ENCODE measurements at regions not wholly inside any gene's neighbourhood (a gene's known extent, or its start where the extent isn't known, plus 50 kb on each side); places are given as distances from the start of the nearest gene placed in this dataset.

GRCh38 chr4:146124023-146124680 lies 51.4 kb upstream of the LSM6 start:
- peak; percentile 62 for FAIRE-seq
- TF ChIP-seq TAF1 (IDR thresholded peaks at IDR 0.05; ENCODE audit: low read depth, low read length) (no peak), POU2F2 (IDR thresholded peaks at IDR 0.05; ENCODE audit: low read depth, low read length) (peak; percentile 93; the same call in 1 of the 2 replicates)
- DNase-seq (ENCODE audit: insufficient read length, low spot score), result no peak

- TF ChIP-seq TAF1 (IDR thresholded peaks at IDR 0.05; ENCODE audit: low read depth, low read length) (no peak), PAX5 (IDR thresholded peaks at IDR 0.05; ENCODE audit: insufficient read depth, low read length, severe bottlenecking) (no peak), POU2F2 (IDR thresholded peaks at IDR 0.05; ENCODE audit: low read depth, low read length) (no peak), POLR2A (IDR thresholded peaks at IDR 0.05; ENCODE audit: low read depth, low read length) (no peak), SPI1 (IDR thresholded peaks at IDR 0.05; ENCODE audit: low read depth, low read length) (no peak), POLR2AphosphoS5 (IDR thresholded peaks at IDR 0.05; ENCODE audit: low read depth, low read length) (no peak)
- no peak for DNase-seq (ENCODE audit: insufficient read length, low spot score)
- peak; percentile 5 for FAIRE-seq
Measured at GRCh38 chr4:146123231-146123630, 52.3 kb upstream of the LSM6 start.

- DNase-seq (ENCODE audit: insufficient read length, low spot score) (no peak), FAIRE-seq (no peak)
- TF ChIP-seq POLR2AphosphoS5 (IDR thresholded peaks at IDR 0.05; ENCODE audit: low read depth, low read length) (no peak), TAF1 (IDR thresholded peaks at IDR 0.05; ENCODE audit: low read depth, low read length) (no peak), POLR2A (IDR thresholded peaks at IDR 0.05; ENCODE audit: low read depth, low read length) (no peak), PAX5 (IDR thresholded peaks at IDR 0.05; ENCODE audit: insufficient read depth, low read length, severe bottlenecking) (no peak), SPI1 (IDR thresholded peaks at IDR 0.05; ENCODE audit: low read depth, low read length) (no peak), POU2F2 (IDR thresholded peaks at IDR 0.05; ENCODE audit: low read depth, low read length) (no peak)
Measured at GRCh38 chr4:146122398-146122797, 53.1 kb upstream of the LSM6 start.

GRCh38 chr4:146121757-146122156 lies 53.8 kb upstream of the LSM6 start:
- DNase-seq (ENCODE audit: insufficient read length, low spot score), result no peak
- TF ChIP-seq SPI1 (IDR thresholded peaks at IDR 0.05; ENCODE audit: low read depth, low read length) (no peak), PAX5 (IDR thresholded peaks at IDR 0.05; ENCODE audit: insufficient read depth, low read length, severe bottlenecking) (no peak), POU2F2 (IDR thresholded peaks at IDR 0.05; ENCODE audit: low read depth, low read length) (no peak), TAF1 (IDR thresholded peaks at IDR 0.05; ENCODE audit: low read depth, low read length) (no peak), POLR2AphosphoS5 (IDR thresholded peaks at IDR 0.05; ENCODE audit: low read depth, low read length) (no peak)
- no peak for FAIRE-seq

GRCh38 chr4:146119845-146120404 lies 55.6 kb upstream of the LSM6 start:
- FAIRE-seq, result no peak
- TF ChIP-seq POU2F2 (IDR thresholded peaks at IDR 0.05; ENCODE audit: low read depth, low read length) (no peak), POLR2A (IDR thresholded peaks at IDR 0.05; ENCODE audit: low read depth, low read length) (no peak), PAX5 (IDR thresholded peaks at IDR 0.05; ENCODE audit: insufficient read depth, low read length, severe bottlenecking) (no peak), TAF1 (IDR thresholded peaks at IDR 0.05; ENCODE audit: low read depth, low read length) (no peak), POLR2AphosphoS5 (IDR thresholded peaks at IDR 0.05; ENCODE audit: low read depth, low read length) (no peak), SPI1 (IDR thresholded peaks at IDR 0.05; ENCODE audit: low read depth, low read length) (no peak)
- no peak for DNase-seq (ENCODE audit: insufficient read length, low spot score)

GRCh38 chr4:146114066-146114465 lies 61.5 kb upstream of the LSM6 start:
- DNase-seq (ENCODE audit: insufficient read length, low spot score) (no peak), FAIRE-seq (no peak)
- no peak for TF ChIP-seq POU2F2 (IDR thresholded peaks at IDR 0.05; ENCODE audit: low read depth, low read length)
- TF ChIP-seq TAF1 (IDR thresholded peaks at IDR 0.05; ENCODE audit: low read depth, low read length), result no peak
- no peak for TF ChIP-seq PAX5 (IDR thresholded peaks at IDR 0.05; ENCODE audit: insufficient read depth, low read length, severe bottlenecking)
- no peak for TF ChIP-seq POLR2A (IDR thresholded peaks at IDR 0.05; ENCODE audit: low read depth, low read length)
- no peak for TF ChIP-seq POLR2AphosphoS5 (IDR thresholded peaks at IDR 0.05; ENCODE audit: low read depth, low read length)

- TF ChIP-seq PAX5 (IDR thresholded peaks at IDR 0.05; ENCODE audit: insufficient read depth, low read length, severe bottlenecking), result no peak
- TF ChIP-seq SPI1 (IDR thresholded peaks at IDR 0.05; ENCODE audit: low read depth, low read length), result no peak
- TF ChIP-seq POU2F2 (IDR thresholded peaks at IDR 0.05; ENCODE audit: low read depth, low read length), result no peak
- no peak for TF ChIP-seq POLR2A (IDR thresholded peaks at IDR 0.05; ENCODE audit: low read depth, low read length)
- TF ChIP-seq TAF1 (IDR thresholded peaks at IDR 0.05; ENCODE audit: low read depth, low read length), result no peak
- TF ChIP-seq POLR2AphosphoS5 (IDR thresholded peaks at IDR 0.05; ENCODE audit: low read depth, low read length), result no peak
- FAIRE-seq, result peak; percentile 67
- no peak for DNase-seq (ENCODE audit: insufficient read length, low spot score)
Measured at GRCh38 chr4:146113171-146113570, 62.3 kb upstream of the LSM6 start.

GRCh38 chr4:146112389-146112788 lies 63.1 kb upstream of the LSM6 start:
- FAIRE-seq (no peak), DNase-seq (ENCODE audit: insufficient read length, low spot score) (no peak)
- TF ChIP-seq SPI1 (IDR thresholded peaks at IDR 0.05; ENCODE audit: low read depth, low read length) (peak; percentile 90), POU2F2 (IDR thresholded peaks at IDR 0.05; ENCODE audit: low read depth, low read length) (no peak)

- no peak for DNase-seq (ENCODE audit: insufficient read length, low spot score)
- peak; percentile 75 for FAIRE-seq
- TF ChIP-seq POLR2A (IDR thresholded peaks at IDR 0.05; ENCODE audit: low read depth, low read length) (no peak), POLR2AphosphoS5 (IDR thresholded peaks at IDR 0.05; ENCODE audit: low read depth, low read length) (no peak), POU2F2 (IDR thresholded peaks at IDR 0.05; ENCODE audit: low read depth, low read length) (no peak), SPI1 (IDR thresholded peaks at IDR 0.05; ENCODE audit: low read depth, low read length) (no peak), PAX5 (IDR thresholded peaks at IDR 0.05; ENCODE audit: insufficient read depth, low read length, severe bottlenecking) (no peak)
Measured at GRCh38 chr4:146110871-146111485, 64.5 kb upstream of the LSM6 start.

- no peak for TF ChIP-seq POLR2AphosphoS5 (IDR thresholded peaks at IDR 0.05; ENCODE audit: low read depth, low read length)
- TF ChIP-seq POU2F2 (IDR thresholded peaks at IDR 0.05; ENCODE audit: low read depth, low read length), result no peak
- no peak for TF ChIP-seq SPI1 (IDR thresholded peaks at IDR 0.05; ENCODE audit: low read depth, low read length)
- no peak for TF ChIP-seq TAF1 (IDR thresholded peaks at IDR 0.05; ENCODE audit: low read depth, low read length)
- FAIRE-seq (no peak), DNase-seq (ENCODE audit: insufficient read length, low spot score) (no peak)
Measured at GRCh38 chr4:146108756-146109155, 66.8 kb upstream of the LSM6 start.
